H9 (cell line): ENCODE measurements at regions not wholly inside any gene's neighbourhood (a gene's known extent, or its start where the extent isn't known, plus 50 kb on each side); places are given as distances from the start of the nearest gene placed in this dataset.

Experiments used
- DNase-seq: peaks from one replicate; pipeline ENCODE4 v3.0.0-alpha.2; 2017
- H2AFZ ChIP-seq: one replicate; pipeline ENCODE4 v1.6.1; 2013; ENCODE audit warnings: mild to moderate bottlenecking, low read length, control low read depth, moderate library complexity
- H2AK5ac ChIP-seq: 2 replicates; pipeline ENCODE4 v1.6.1; 2013; ENCODE audit warnings: low read length, control low read depth, mixed read lengths; ENCODE audit not compliant: insufficient read length
- H2BK120ac ChIP-seq: one replicate; pipeline ENCODE4 v1.6.1; 2013; ENCODE audit warnings: low read depth, mild to moderate bottlenecking, low read length, control low read depth, inconsistent platforms; ENCODE audit not compliant: poor library complexity, severe bottlenecking
- H2BK12ac ChIP-seq: 2 replicates; pipeline ENCODE4 v1.6.1; 2013; ENCODE audit warnings: low read length, control low read depth, mixed read lengths, low read depth; ENCODE audit not compliant: insufficient read length
- H2BK15ac ChIP-seq: 2 replicates; pipeline ENCODE4 v1.6.1; 2013; ENCODE audit warnings: low read depth, low read length, control low read depth
- H2BK20ac ChIP-seq: one replicate; pipeline ENCODE4 v1.6.1; 2013; ENCODE audit warnings: low read depth, mild to moderate bottlenecking, low read length, control low read depth, inconsistent platforms; ENCODE audit not compliant: poor library complexity, severe bottlenecking
- H2BK5ac ChIP-seq: 2 replicates; pipeline ENCODE4 v1.6.1; 2013; ENCODE audit warnings: low read length, control low read depth, mixed read lengths; ENCODE audit not compliant: insufficient read length
- H3K14ac ChIP-seq: 2 replicates; pipeline ENCODE4 v1.6.1; 2013; ENCODE audit warnings: low read length, control low read depth; ENCODE audit not compliant: insufficient read depth
- H3K18ac ChIP-seq: 2 replicates; pipeline ENCODE4 v1.6.1; 2013; ENCODE audit warnings: low read depth, mild to moderate bottlenecking, mixed read lengths, low read length, control low read depth; ENCODE audit not compliant: insufficient read length
- H3K23ac ChIP-seq: 2 replicates; pipeline ENCODE4 v1.6.1; 2013; ENCODE audit warnings: low read length, control low read depth, mixed read lengths, low read depth; ENCODE audit not compliant: insufficient read length
- H3K23me2 ChIP-seq: 2 replicates; pipeline ENCODE4 v1.6.1; 2013; ENCODE audit warnings: low read depth, mild to moderate bottlenecking, mixed read lengths, low read length, control low read depth; ENCODE audit not compliant: insufficient read length, poor library complexity, severe bottlenecking
- H3K27ac ChIP-seq: 2 replicates; pipeline ENCODE4 v1.5.1; 2013; ENCODE audit warnings: low read length, control low read depth, mixed read lengths, low read depth; ENCODE audit not compliant: insufficient read length
- H3K27me3 ChIP-seq: 2 replicates; pipeline ENCODE4 v1.6.1; 2013; ENCODE audit warnings: low read length, control low read depth, inconsistent platforms; ENCODE audit not compliant: insufficient read depth
- H3K4ac ChIP-seq: 2 replicates; pipeline ENCODE4 v1.6.1; 2013; ENCODE audit warnings: low read depth, mild to moderate bottlenecking, control low read depth, inconsistent platforms, low read length, moderate library complexity
- H3K4me1 ChIP-seq: 2 replicates; pipeline ENCODE4 v1.6.1; 2013; ENCODE audit warnings: low read length, control low read depth, inconsistent platforms; ENCODE audit not compliant: insufficient read depth
- H3K4me2 ChIP-seq: 2 replicates; pipeline ENCODE4 v1.6.1; 2013; ENCODE audit warnings: low read length, control low read depth, mixed read lengths; ENCODE audit not compliant: insufficient read length, insufficient read depth
- H3K56ac ChIP-seq: 2 replicates; pipeline ENCODE4 v1.6.1; 2013; ENCODE audit warnings: low read depth, mild to moderate bottlenecking, mixed read lengths, low read length, control low read depth; ENCODE audit not compliant: insufficient read length
- H3K79me1 ChIP-seq: 2 replicates; pipeline ENCODE4 v1.6.1; 2013; ENCODE audit warnings: low read depth, mild to moderate bottlenecking, moderate library complexity, low read length, control low read depth, inconsistent platforms; ENCODE audit not compliant: insufficient read depth, poor library complexity, severe bottlenecking
- H3K79me2 ChIP-seq: 2 replicates; pipeline ENCODE4 v1.6.1; 2013; ENCODE audit warnings: low read length, control low read depth, inconsistent platforms; ENCODE audit not compliant: insufficient read depth
- H3K9ac ChIP-seq: 2 replicates; pipeline ENCODE4 v1.6.1; 2013; ENCODE audit warnings: low read length, control low read depth, mixed read lengths; ENCODE audit not compliant: insufficient read length; ENCODE audit errors: extremely low read depth
- H3K9me3 ChIP-seq: one replicate; pipeline ENCODE4 v1.6.1; 2013; ENCODE audit warnings: low read depth, low read length, inconsistent platforms; ENCODE audit not compliant: control insufficient read depth
- H3T11ph ChIP-seq: one replicate; pipeline ENCODE4 v1.6.1; 2013; ENCODE audit warnings: mild to moderate bottlenecking, low read length, control low read depth, inconsistent platforms
- H4K20me1 ChIP-seq: one replicate; pipeline ENCODE4 v1.6.1; 2013; ENCODE audit not compliant: control insufficient read depth, insufficient read length, insufficient read depth
- H4K5ac ChIP-seq: 2 replicates; pipeline ENCODE4 v1.6.1; 2013; ENCODE audit warnings: low read depth, mild to moderate bottlenecking, mixed read lengths, low read length, control low read depth; ENCODE audit not compliant: insufficient read length
- H4K8ac ChIP-seq: replicated peaks from 2 replicates; pipeline ENCODE4 v1.6.1; 2013; ENCODE audit warnings: low read length, control low read depth, mixed read lengths, low read depth; ENCODE audit not compliant: insufficient read length
- H4K91ac ChIP-seq: 2 replicates; pipeline ENCODE4 v1.6.1; 2013; ENCODE audit warnings: low read depth, mild to moderate bottlenecking, moderate library complexity, mixed read lengths, low read length, control low read depth; ENCODE audit not compliant: insufficient read length
- H3K27ac Mint-ChIP-seq, 3 experiments: 2 replicates in 2 of 3; 3 replicates in 1 of 3; pipeline ENCODE4 v1.8.0; 2020 to 2021; ENCODE audit warnings: mixed read lengths in 3 of 3, mild to moderate bottlenecking in 1 of 3, moderate library complexity in 1 of 3
- H3K27me3 Mint-ChIP-seq: 2 replicates; pipeline ENCODE4 v1.8.0; 2021; ENCODE audit warnings: low read depth, mild to moderate bottlenecking, moderate library complexity, mixed read lengths
- H3K36me3 Mint-ChIP-seq, 3 experiments: 2 replicates in 2 of 3; 3 replicates in 1 of 3; pipeline ENCODE4 v1.8.0; 2020 to 2021; ENCODE audit warnings: low read depth in 3 of 3, mixed read lengths in 3 of 3; ENCODE audit not compliant: insufficient read depth in 1 of 3
- H3K4me1 Mint-ChIP-seq, 2 experiments: 2 replicates each; pipeline ENCODE4 v1.8.0; 2020; ENCODE audit warnings: mixed read lengths in 2 of 2
- H3K4me3 Mint-ChIP-seq, 2 experiments: 2 replicates in 1 of 2; 3 replicates in 1 of 2; pipeline ENCODE4 v1.8.0; 2020 to 2021; ENCODE audit warnings: mild to moderate bottlenecking in 2 of 2, mixed read lengths in 2 of 2, moderate library complexity in 1 of 2
- H3K9me3 Mint-ChIP-seq, 2 experiments: 2 replicates in 1 of 2; 3 replicates in 1 of 2; pipeline ENCODE4 v1.8.0; 2020; ENCODE audit warnings: mild to moderate bottlenecking in 2 of 2, mixed read lengths in 2 of 2, moderate library complexity in 1 of 2
- CTCF ChIP-seq: fragments of 200-600 bp; sonication (generic); conservative IDR thresholded peaks from 3 replicates; pipeline ENCODE4 v1.8.0; 2021; ENCODE audit warnings: antibody characterized with exemption, mild to moderate bottlenecking
- WGBS: extraction: QIAGEN DNeasy Blood & Tissue Kit; methylation state at CpG from one replicate; pipeline ENCODE4 v1.1.7; 2013; ENCODE audit warnings: missing lambda C conversion rate, low lambda C conversion rate, mixed read lengths; ENCODE audit not compliant: insufficient read length; ENCODE audit errors: extremely low coverage; 5-methylcytosine and 5-hydroxymethylcytosine counted together

- Histone ChIP-seq H3K4ac (no peak overlapping the region), H2BK120ac (no peak overlapping the region), H3K4me2 (no peak overlapping the region), H2AK5ac (no peak overlapping the region), H2AFZ (no peak overlapping the region), H3K14ac (no peak overlapping the region), H2BK5ac (no peak overlapping the region), H3K4me1 (peaks cover 3% of the 10 kb centered on the region; the same call in 1 of the 2 replicates), H3K27me3 (no peaks in the 10 kb centered on the region), H2BK20ac (no peak overlapping the region), H3K79me2 (no peaks in the 10 kb centered on the region), H4K20me1 (no peaks in the 10 kb centered on the region), H3T11ph (no peak overlapping the region), H3K18ac (no peak overlapping the region), H3K23ac (no peak overlapping the region), H3K56ac (no peak overlapping the region), H3K23me2 (no peaks in the 10 kb centered on the region), H4K5ac (no peak overlapping the region), H3K9me3 (no peaks in the 10 kb centered on the region), H3K9ac (no peak overlapping the region), H2BK15ac (no peak overlapping the region), H4K8ac (no peak overlapping the region), H3K27ac (no peak overlapping the region), H3K79me1 (no peaks in the 10 kb centered on the region), H4K91ac (no peak overlapping the region), H2BK12ac (no peak overlapping the region)
- H3K36me3 Mint-ChIP-seq: no peaks in the 10 kb centered on the region
- WGBS: no CpG with 5 or more reads among the region's 3 CpGs
- no peak for DNase-seq
- peaks cover 9% of the 10 kb centered on the region in 2 experiments for H3K4me1 Mint-ChIP-seq
- TF ChIP-seq CTCF: no peak
- peaks cover 3% of the 10 kb centered on the region; the same call in 1 of the 2 replicates for H3K27me3 Mint-ChIP-seq
- H3K9me3 Mint-ChIP-seq: no peaks in the 10 kb centered on the region; a peak in 1 of 5 replicates
- no peak overlapping the region for H3K27ac Mint-ChIP-seq
- H3K4me3 Mint-ChIP-seq: no peak overlapping the region
Measured at GRCh38 chr2:131584380-131584779, 56.7 kb downstream of the CCDC74A start.
